ENCODE measurements at regions not wholly inside any gene's neighbourhood (a gene's known extent, or its start where the extent isn't known, plus 50 kb on each side); places are given as distances from the start of the nearest gene placed in this dataset.

DNA sequence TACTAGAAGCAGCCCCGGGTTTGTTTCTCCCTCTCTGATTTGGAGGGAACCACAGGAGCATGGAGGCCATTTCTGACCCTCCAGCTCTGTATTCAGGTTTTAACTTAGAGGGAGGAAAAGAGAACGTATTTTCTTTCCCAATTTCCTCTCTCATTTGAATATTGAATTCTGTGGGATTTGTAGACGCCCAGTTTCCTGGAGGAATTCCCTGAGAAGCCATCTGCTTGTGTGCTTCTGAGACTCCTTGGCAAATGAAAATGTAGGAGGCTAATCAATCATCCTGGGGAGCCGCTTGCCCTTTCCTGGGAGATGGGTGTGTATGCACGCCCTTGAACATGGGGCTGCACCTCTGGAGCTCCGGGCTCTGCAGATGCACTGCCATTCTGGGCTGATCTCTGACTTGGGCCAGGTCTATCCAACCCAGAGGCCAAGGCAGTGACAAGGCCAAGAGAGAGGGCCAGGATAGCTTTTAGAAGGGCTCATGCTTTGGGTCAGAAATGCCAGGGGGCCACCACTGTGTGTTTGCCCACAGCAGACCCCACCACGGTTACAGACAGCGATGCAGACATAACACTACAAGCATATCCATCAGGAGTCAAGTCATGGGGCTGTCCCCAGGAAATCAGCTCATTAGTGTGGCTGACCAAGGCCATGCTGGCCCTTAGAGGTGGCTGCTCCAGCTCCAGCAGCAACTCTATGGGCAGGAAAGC lies 174.5 kb downstream of the C5orf15 start:
- no peak overlapping the region for H3K9ac ChIP-seq (ENCODE audit: low read depth in 1 of 3, low read length in 3 of 3)
- H3K27ac ChIP-seq (ENCODE audit: low read depth, low read length) = no peak overlapping the region
- no peak overlapping the region for H3K4me3 ChIP-seq (ENCODE audit: low read length in 3 of 3)
- H3K36me3 ChIP-seq (ENCODE audit: control insufficient read depth in 3 of 3, insufficient read depth in 3 of 3, low read length in 3 of 3) = no peaks in the 10 kb centered on the region
- no peaks in the 10 kb centered on the region for H3K9me3 ChIP-seq (ENCODE audit: control insufficient read depth in 3 of 3, low read length in 3 of 3)
- no peaks in the 10 kb centered on the region for H3K4me1 ChIP-seq (ENCODE audit: control insufficient read depth in 3 of 3, insufficient read depth in 3 of 3, low read length in 3 of 3)
- H3K27me3 ChIP-seq (ENCODE audit: control insufficient read depth in 3 of 3, insufficient read depth in 3 of 3, low read length in 3 of 3) = no peaks in the 10 kb centered on the region

DNA sequence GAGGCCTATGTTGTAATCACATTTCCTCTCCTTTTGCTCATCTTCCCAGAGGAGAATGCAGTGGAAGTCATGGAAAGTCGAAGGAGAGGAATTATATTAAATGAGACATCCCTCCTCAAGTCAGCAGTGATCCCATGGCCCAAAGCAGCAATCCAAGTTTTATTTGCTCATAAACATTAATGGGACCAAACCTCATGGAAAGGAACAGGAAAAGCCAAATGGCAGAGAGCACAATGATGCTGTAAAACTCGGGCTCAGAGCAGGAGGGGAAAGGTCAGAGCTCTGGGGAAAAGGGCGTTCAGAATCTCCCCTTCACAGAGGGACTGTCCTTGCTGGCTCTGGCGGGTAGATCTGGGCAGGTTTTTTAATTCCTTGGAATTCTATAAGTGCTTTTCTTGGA lies 175.8 kb downstream of the C5orf15 start:
- Histone ChIP-seq H3K4me3 (ENCODE audit: low read length in 3 of 3) (no peak overlapping the region), H3K9ac (ENCODE audit: low read depth in 1 of 3, low read length in 3 of 3) (no peak overlapping the region), H3K9me3 (ENCODE audit: control insufficient read depth in 3 of 3, low read length in 3 of 3) (no peaks in the 10 kb centered on the region), H3K4me1 (ENCODE audit: control insufficient read depth in 3 of 3, insufficient read depth in 3 of 3, low read length in 3 of 3) (no peaks in the 10 kb centered on the region), H3K27ac (ENCODE audit: low read depth, low read length) (no peak overlapping the region), H3K36me3 (ENCODE audit: control insufficient read depth in 3 of 3, insufficient read depth in 3 of 3, low read length in 3 of 3) (no peaks in the 10 kb centered on the region), H3K27me3 (ENCODE audit: control insufficient read depth in 3 of 3, insufficient read depth in 3 of 3, low read length in 3 of 3) (no peaks in the 10 kb centered on the region)

DNA sequence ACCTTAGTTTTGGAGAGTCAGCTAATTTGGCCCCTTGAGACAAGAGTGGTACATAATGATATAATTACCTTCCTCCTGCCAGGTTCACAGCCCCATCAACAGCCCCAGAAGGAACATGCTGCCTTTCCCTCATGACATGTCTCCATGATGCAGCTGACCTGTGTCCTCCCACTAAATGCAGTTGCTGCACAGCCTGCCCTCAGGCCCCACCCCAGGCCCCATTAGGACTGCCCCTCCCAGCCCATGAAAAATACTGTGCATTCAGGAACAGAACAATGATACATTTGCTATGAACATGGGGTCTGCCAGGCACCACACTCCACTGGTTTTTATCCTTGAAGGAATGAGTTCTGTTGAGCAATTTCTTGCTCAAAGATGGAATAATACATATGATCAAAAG lies 176.4 kb downstream of the C5orf15 start:
- H3K27me3 ChIP-seq (ENCODE audit: control insufficient read depth in 3 of 3, insufficient read depth in 3 of 3, low read length in 3 of 3) = no peaks in the 10 kb centered on the region
- no peaks in the 10 kb centered on the region for H3K4me1 ChIP-seq (ENCODE audit: control insufficient read depth in 3 of 3, insufficient read depth in 3 of 3, low read length in 3 of 3)
- no peak overlapping the region for H3K9ac ChIP-seq (ENCODE audit: low read depth in 1 of 3, low read length in 3 of 3)
- H3K36me3 ChIP-seq (ENCODE audit: control insufficient read depth in 3 of 3, insufficient read depth in 3 of 3, low read length in 3 of 3) = no peaks in the 10 kb centered on the region
- H3K9me3 ChIP-seq (ENCODE audit: control insufficient read depth in 3 of 3, low read length in 3 of 3) = no peaks in the 10 kb centered on the region
- H3K4me3 ChIP-seq (ENCODE audit: low read length in 3 of 3) = no peak overlapping the region
- H3K27ac ChIP-seq (ENCODE audit: low read depth, low read length) = no peak overlapping the region

DNA sequence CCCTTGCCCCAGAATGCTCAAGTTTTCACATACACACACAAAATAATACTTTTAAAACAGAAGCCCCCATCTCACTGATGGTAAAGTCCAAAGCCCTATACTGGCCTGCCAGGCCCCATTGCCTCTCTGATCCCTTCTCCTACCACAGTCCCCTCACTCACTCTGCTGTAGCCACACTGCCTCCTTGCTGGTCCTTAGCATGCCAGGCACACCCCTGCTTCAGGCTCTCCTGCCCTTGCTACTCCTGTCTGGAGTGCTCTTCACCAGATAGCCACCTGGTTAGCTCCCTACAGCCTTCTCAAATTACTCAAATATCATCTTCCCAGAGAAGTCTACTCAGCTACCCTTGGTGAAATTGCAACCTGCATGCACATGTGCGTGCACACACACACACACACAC lies 177.5 kb downstream of the C5orf15 start:
- H3K9ac ChIP-seq (ENCODE audit: low read depth in 1 of 3, low read length in 3 of 3) = no peak overlapping the region
- no peaks in the 10 kb centered on the region for H3K27me3 ChIP-seq (ENCODE audit: control insufficient read depth in 3 of 3, insufficient read depth in 3 of 3, low read length in 3 of 3)
- H3K27ac ChIP-seq (ENCODE audit: low read depth, low read length) = no peak overlapping the region
- H3K4me1 ChIP-seq (ENCODE audit: control insufficient read depth in 3 of 3, insufficient read depth in 3 of 3, low read length in 3 of 3) = no peaks in the 10 kb centered on the region
- H3K4me3 ChIP-seq (ENCODE audit: low read length in 3 of 3) = no peak overlapping the region
- no peaks in the 10 kb centered on the region for H3K9me3 ChIP-seq (ENCODE audit: control insufficient read depth in 3 of 3, low read length in 3 of 3)
- no peaks in the 10 kb centered on the region for H3K36me3 ChIP-seq (ENCODE audit: control insufficient read depth in 3 of 3, insufficient read depth in 3 of 3, low read length in 3 of 3)

DNA sequence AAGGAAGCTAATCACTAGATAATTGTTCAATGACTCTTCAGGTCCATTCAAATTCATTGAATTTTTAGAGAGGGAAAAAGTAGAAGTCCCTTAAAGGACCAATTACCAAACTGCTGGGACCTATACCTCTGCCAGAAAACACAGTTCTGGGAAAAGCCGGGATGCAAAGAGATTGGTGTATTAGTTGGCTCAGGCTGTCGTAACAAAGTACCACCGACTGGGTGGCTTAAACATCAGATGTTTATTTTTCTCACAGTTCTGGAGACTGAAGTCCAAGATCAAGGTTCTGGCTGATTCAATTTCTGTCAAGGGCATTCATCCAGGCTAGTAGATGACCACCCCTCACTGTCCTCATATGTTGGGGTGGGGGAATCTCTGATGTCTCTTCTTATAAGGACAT lies 177.1 kb upstream of the FSTL4 start:
- Histone ChIP-seq H3K4me1 (ENCODE audit: control insufficient read depth in 3 of 3, insufficient read depth in 3 of 3, low read length in 3 of 3) (no peaks in the 10 kb centered on the region), H3K9ac (ENCODE audit: low read depth in 1 of 3, low read length in 3 of 3) (no peak overlapping the region), H3K27ac (ENCODE audit: low read depth, low read length) (no peak overlapping the region), H3K27me3 (ENCODE audit: control insufficient read depth in 3 of 3, insufficient read depth in 3 of 3, low read length in 3 of 3) (peaks cover 0 to 2% (median 0%) of the 10 kb centered on the region in 3 donors), H3K9me3 (ENCODE audit: control insufficient read depth in 3 of 3, low read length in 3 of 3) (no peaks in the 10 kb centered on the region), H3K4me3 (ENCODE audit: low read length in 3 of 3) (no peak overlapping the region), H3K36me3 (ENCODE audit: control insufficient read depth in 3 of 3, insufficient read depth in 3 of 3, low read length in 3 of 3) (no peaks in the 10 kb centered on the region)

DNA sequence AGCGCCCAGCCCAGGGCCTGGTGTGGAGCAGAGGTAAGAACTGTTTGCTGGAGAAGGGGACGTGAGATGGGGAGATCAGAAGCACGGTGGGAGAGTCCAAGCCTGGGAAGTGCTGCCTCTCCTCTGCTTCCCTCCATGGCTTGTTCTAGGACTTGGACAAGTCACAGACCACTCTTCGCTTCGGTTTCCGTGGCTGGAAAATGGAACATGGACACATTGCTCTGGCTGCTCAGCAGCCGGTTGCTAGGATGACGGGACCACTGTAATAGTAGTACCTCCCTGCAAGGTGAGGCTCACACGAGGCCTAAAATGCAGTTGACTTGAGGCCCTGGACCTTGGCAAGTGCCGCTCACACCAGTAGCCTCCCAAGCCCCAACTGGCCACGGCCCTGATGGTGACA lies 175.8 kb upstream of the FSTL4 start:
- H3K9me3 ChIP-seq (ENCODE audit: control insufficient read depth in 3 of 3, low read length in 3 of 3) = no peaks in the 10 kb centered on the region
- H3K36me3 ChIP-seq (ENCODE audit: control insufficient read depth in 3 of 3, insufficient read depth in 3 of 3, low read length in 3 of 3) = no peaks in the 10 kb centered on the region
- H3K9ac ChIP-seq (ENCODE audit: low read depth in 1 of 3, low read length in 3 of 3) = no peak overlapping the region
- no peaks in the 10 kb centered on the region for H3K4me1 ChIP-seq (ENCODE audit: control insufficient read depth in 3 of 3, insufficient read depth in 3 of 3, low read length in 3 of 3)
- H3K27me3 ChIP-seq (ENCODE audit: control insufficient read depth in 3 of 3, insufficient read depth in 3 of 3, low read length in 3 of 3) = peaks cover 0 to 2% (median 0%) of the 10 kb centered on the region in 3 donors
- no peak overlapping the region for H3K27ac ChIP-seq (ENCODE audit: low read depth, low read length)
- no peak overlapping the region for H3K4me3 ChIP-seq (ENCODE audit: low read length in 3 of 3)

DNA sequence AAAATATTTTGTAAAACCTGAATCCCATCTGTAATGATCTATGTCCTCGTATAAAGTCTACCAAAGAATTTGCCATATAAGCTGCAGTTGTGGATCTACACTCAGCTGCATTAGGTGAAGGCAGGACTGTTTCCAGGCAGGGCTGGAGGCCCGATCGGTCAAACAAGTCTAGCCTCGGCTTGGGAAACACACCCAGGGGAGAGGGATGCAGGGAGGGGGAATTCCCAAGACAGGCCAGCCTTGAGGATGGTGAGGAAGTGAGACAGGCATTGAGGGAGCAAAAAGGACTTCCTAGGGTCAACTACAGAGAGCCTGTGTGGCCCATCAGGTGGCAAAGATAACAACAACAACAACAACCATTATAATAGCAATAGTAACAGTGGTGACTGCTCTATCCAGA lies 174.1 kb upstream of the FSTL4 start:
- H3K27ac ChIP-seq (ENCODE audit: low read depth, low read length) = no peak overlapping the region
- peaks cover 0 to 2% (median 0%) of the 10 kb centered on the region in 3 donors for H3K27me3 ChIP-seq (ENCODE audit: control insufficient read depth in 3 of 3, insufficient read depth in 3 of 3, low read length in 3 of 3)
- H3K9me3 ChIP-seq (ENCODE audit: control insufficient read depth in 3 of 3, low read length in 3 of 3) = no peaks in the 10 kb centered on the region
- no peak overlapping the region for H3K4me3 ChIP-seq (ENCODE audit: low read length in 3 of 3)
- peaks cover 0 to 2% (median 1%) of the 10 kb centered on the region in 3 donors for H3K4me1 ChIP-seq (ENCODE audit: control insufficient read depth in 3 of 3, insufficient read depth in 3 of 3, low read length in 3 of 3)
- no peaks in the 10 kb centered on the region for H3K36me3 ChIP-seq (ENCODE audit: control insufficient read depth in 3 of 3, insufficient read depth in 3 of 3, low read length in 3 of 3)
- no peak overlapping the region for H3K9ac ChIP-seq (ENCODE audit: low read depth in 1 of 3, low read length in 3 of 3)

DNA sequence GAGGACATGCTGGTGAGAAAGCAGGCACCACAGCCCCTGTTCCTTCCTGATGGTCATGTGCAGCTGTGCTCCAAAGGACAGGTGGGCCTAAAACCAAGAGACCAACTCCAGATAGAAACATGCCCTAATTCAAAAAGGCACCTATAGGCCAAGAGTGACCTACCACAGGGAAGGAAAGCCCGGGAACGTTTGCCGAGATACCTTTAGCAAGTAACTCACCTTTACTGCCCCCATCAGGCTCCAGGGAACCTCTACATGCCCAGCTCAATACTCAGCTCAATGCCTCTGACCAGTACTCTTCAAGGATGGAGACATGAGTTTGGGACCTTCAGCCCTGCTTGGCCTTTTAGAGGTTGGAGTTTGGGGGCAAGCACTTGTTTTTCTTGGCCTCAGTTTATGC lies 172.8 kb upstream of the FSTL4 start:
- no peaks in the 10 kb centered on the region for H3K9me3 ChIP-seq (ENCODE audit: control insufficient read depth in 3 of 3, low read length in 3 of 3)
- no peak overlapping the region for H3K27ac ChIP-seq (ENCODE audit: low read depth, low read length)
- no peak overlapping the region for H3K9ac ChIP-seq (ENCODE audit: low read depth in 1 of 3, low read length in 3 of 3)
- H3K4me1 ChIP-seq (ENCODE audit: control insufficient read depth in 3 of 3, insufficient read depth in 3 of 3, low read length in 3 of 3) = peaks cover 3 to 12% (median 12%) of the 10 kb centered on the region in 3 donors
- no peaks in the 10 kb centered on the region for H3K36me3 ChIP-seq (ENCODE audit: control insufficient read depth in 3 of 3, insufficient read depth in 3 of 3, low read length in 3 of 3)
- peaks cover 0 to 2% (median 0%) of the 10 kb centered on the region in 3 donors for H3K27me3 ChIP-seq (ENCODE audit: control insufficient read depth in 3 of 3, insufficient read depth in 3 of 3, low read length in 3 of 3)
- H3K4me3 ChIP-seq (ENCODE audit: low read length in 3 of 3) = no peak overlapping the region

DNA sequence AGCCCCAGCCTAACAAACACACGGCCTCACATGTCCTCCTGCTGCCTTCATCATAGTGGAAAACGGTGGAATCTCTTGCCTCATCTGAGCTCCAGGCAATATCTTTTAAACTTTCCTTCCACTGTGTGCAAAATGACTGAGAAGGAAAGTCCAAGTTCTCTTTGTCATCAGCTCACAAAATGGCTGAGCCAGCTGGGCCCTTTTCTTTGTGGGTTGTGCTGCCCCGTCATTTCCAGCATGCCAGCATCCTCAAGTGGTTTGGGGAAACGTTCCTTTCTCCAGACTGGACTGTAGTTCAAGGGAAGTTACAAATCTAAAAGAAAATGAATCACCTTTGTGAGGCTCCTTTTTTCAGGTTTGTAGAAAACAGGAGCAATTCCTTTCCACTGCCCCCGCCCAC lies 171.1 kb upstream of the FSTL4 start:
- no peak overlapping the region for H3K4me3 ChIP-seq (ENCODE audit: low read length in 3 of 3)
- no peaks in the 10 kb centered on the region for H3K9me3 ChIP-seq (ENCODE audit: control insufficient read depth in 3 of 3, low read length in 3 of 3)
- peaks cover 0 to 2% (median 0%) of the 10 kb centered on the region in 3 donors for H3K27me3 ChIP-seq (ENCODE audit: control insufficient read depth in 3 of 3, insufficient read depth in 3 of 3, low read length in 3 of 3)
- H3K9ac ChIP-seq (ENCODE audit: low read depth in 1 of 3, low read length in 3 of 3) = no peak overlapping the region
- no peaks in the 10 kb centered on the region for H3K36me3 ChIP-seq (ENCODE audit: control insufficient read depth in 3 of 3, insufficient read depth in 3 of 3, low read length in 3 of 3)
- no peak overlapping the region for H3K27ac ChIP-seq (ENCODE audit: low read depth, low read length)
- peaks cover 3 to 19% (median 18%) of the 10 kb centered on the region in 3 donors for H3K4me1 ChIP-seq (ENCODE audit: control insufficient read depth in 3 of 3, insufficient read depth in 3 of 3, low read length in 3 of 3)

DNA sequence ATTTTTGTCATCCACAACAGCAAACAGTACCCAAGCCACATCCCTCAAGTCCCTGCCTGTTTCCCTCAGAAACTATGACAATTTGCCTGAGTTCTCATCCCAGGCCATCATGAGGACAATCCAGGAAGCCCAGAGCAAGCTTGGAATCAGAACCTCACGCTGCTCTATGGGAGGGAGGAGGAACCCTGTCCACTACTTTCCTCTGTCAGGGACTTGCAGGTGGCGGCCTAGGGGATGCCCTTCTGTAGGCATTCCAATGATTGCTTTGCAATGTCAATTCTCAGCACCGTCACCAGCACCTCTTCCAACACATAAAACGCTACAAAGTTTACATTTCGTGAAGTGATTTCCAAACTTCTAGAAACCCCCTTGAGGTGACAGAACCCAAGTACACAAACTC lies 170.4 kb upstream of the FSTL4 start:
- Histone ChIP-seq H3K4me1 (ENCODE audit: control insufficient read depth in 3 of 3, insufficient read depth in 3 of 3, low read length in 3 of 3) (peaks cover 3 to 19% (median 18%) of the 10 kb centered on the region in 3 donors), H3K36me3 (ENCODE audit: control insufficient read depth in 3 of 3, insufficient read depth in 3 of 3, low read length in 3 of 3) (no peaks in the 10 kb centered on the region), H3K9me3 (ENCODE audit: control insufficient read depth in 3 of 3, low read length in 3 of 3) (no peaks in the 10 kb centered on the region), H3K4me3 (ENCODE audit: low read length in 3 of 3) (no peak overlapping the region), H3K27ac (ENCODE audit: low read depth, low read length) (no peak overlapping the region), H3K9ac (ENCODE audit: low read depth in 1 of 3, low read length in 3 of 3) (no peak overlapping the region), H3K27me3 (ENCODE audit: control insufficient read depth in 3 of 3, insufficient read depth in 3 of 3, low read length in 3 of 3) (peaks cover 0 to 2% (median 0%) of the 10 kb centered on the region in 3 donors)
